Neural progenitor cell (in vitro differentiated cells): ENCODE measurements at regions not wholly inside any gene's neighbourhood (a gene's known extent, or its start where the extent isn't known, plus 50 kb on each side); places are given as distances from the start of the nearest gene placed in this dataset.
A peak's percentile ranks its signal among the peaks of the same experiment; 100 is the strongest.

Experiments used
- DNase-seq: peaks from one replicate; pipeline ENCODE4 v3.0.0-alpha.2; 2016; ENCODE audit warnings: low spot score
- H2AFZ ChIP-seq: fragments of 200-600 bp; sonication (generic); replicated peaks from 2 replicates; pipeline ENCODE4 v1.6.1; 2016; ENCODE audit warnings: antibody characterized with exemption
- H3F3A ChIP-seq: fragments of 200-600 bp; sonication (generic); 2 replicates; pipeline ENCODE4 v1.6.1; 2016; ENCODE audit warnings: antibody characterized with exemption, low read depth
- H3K27ac ChIP-seq: fragments of 200-600 bp; sonication (generic); 2 replicates; pipeline ENCODE4 v1.5.1; 2016; ENCODE audit warnings: mild to moderate bottlenecking
- H3K27me3 ChIP-seq: fragments of 200-600 bp; sonication (generic); 2 replicates; pipeline ENCODE4 v1.6.1; 2016; ENCODE audit warnings: mild to moderate bottlenecking, moderate library complexity
- H3K36me3 ChIP-seq: fragments of 200-600 bp; sonication (generic); 2 replicates; pipeline ENCODE4 v1.5.1; 2016
- H3K4me1 ChIP-seq: fragments of 200-600 bp; sonication (generic); 2 replicates; pipeline ENCODE4 v1.6.1; 2016; ENCODE audit warnings: mixed run types
- H3K4me2 ChIP-seq: fragments of 200-600 bp; sonication (generic); 2 replicates; pipeline ENCODE4 v1.6.1; 2016
- H3K4me3 ChIP-seq: fragments of 200-600 bp; sonication (generic); 2 replicates; pipeline ENCODE4 v1.5.1; 2016
- H3K79me2 ChIP-seq: fragments of 200-600 bp; sonication (generic); 2 replicates; pipeline ENCODE4 v1.6.1; 2016; ENCODE audit warnings: low read depth
- H3K9ac ChIP-seq: fragments of 200-600 bp; sonication (generic); 2 replicates; pipeline ENCODE4 v1.6.1; 2016
- H3K9me3 ChIP-seq: fragments of 200-600 bp; sonication (generic); 2 replicates; pipeline ENCODE4 v1.5.1; 2016; ENCODE audit warnings: low read depth
- H4K20me1 ChIP-seq: fragments of 200-600 bp; sonication (generic); 2 replicates; pipeline ENCODE4 v1.6.1; 2016; ENCODE audit warnings: low read depth
- H3K27ac Mint-ChIP-seq: 3 replicates; pipeline ENCODE4 v1.8.0; 2021; ENCODE audit warnings: mixed read lengths
- H3K27me3 Mint-ChIP-seq: 2 replicates; pipeline ENCODE4 v1.8.0; 2022; ENCODE audit warnings: low read depth, mild to moderate bottlenecking, inconsistent platforms, moderate library complexity, mixed read lengths; ENCODE audit not compliant: insufficient read depth
- H3K36me3 Mint-ChIP-seq: 3 replicates; pipeline ENCODE4 v1.8.0; 2021; ENCODE audit warnings: mixed read lengths
- H3K4me1 Mint-ChIP-seq: 3 replicates; pipeline ENCODE4 v1.8.0; 2021; ENCODE audit warnings: mixed read lengths
- H3K4me3 Mint-ChIP-seq: 3 replicates; pipeline ENCODE4 v1.8.0; 2021; ENCODE audit warnings: mild to moderate bottlenecking, moderate library complexity, mixed read lengths
- H3K9me3 Mint-ChIP-seq: 3 replicates; pipeline ENCODE4 v1.8.0; 2020; ENCODE audit warnings: mixed read lengths
- CTCF ChIP-seq: fragments of 200-600 bp; sonication (generic); IDR thresholded peaks from 2 replicates; pipeline ENCODE4 v1.5.1; 2017; ENCODE audit warnings: antibody characterized with exemption, mild to moderate bottlenecking
- EZH2 ChIP-seq: fragments of 200-600 bp; sonication (generic); IDR thresholded peaks from 2 replicates; pipeline ENCODE4 v1.6.1; 2017; ENCODE audit warnings: antibody characterized with exemption, mild to moderate bottlenecking, moderate library complexity
- EZH2phosphoT487 ChIP-seq: fragments of 200-600 bp; sonication (generic); IDR thresholded peaks from 2 replicates; pipeline ENCODE4 v1.6.1; 2017; ENCODE audit warnings: antibody characterized with exemption

DNA sequence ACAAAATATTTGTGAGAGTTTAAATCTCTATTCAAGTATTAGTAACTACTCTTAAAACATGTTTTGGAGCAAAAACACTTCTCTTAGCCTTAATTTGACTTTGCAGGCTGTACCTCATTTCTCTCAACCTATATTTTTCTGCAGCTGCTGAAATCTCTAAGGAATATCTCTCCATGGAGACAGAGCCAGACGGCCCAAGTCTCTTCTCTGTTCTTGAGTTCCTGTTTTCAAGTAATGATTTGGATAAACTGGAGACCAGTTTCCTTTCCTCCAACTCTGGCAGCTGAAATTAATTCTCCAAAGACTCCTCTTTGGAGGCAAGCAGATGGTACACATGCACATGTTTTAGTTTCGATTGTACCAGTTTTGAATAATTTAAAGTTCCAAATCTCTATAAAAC lies 659.7 kb upstream of the NEGR1 start:
- Mint-ChIP-seq H3K9me3 (no peaks in the 10 kb centered on the region), H3K36me3 (no peaks in the 10 kb centered on the region), H3K27ac (no peak overlapping the region), H3K27me3 (no peaks in the 10 kb centered on the region), H3K4me3 (no peak overlapping the region), H3K4me1 (peaks cover 14% of the 10 kb centered on the region)
- Histone ChIP-seq H3F3A (no peaks in the 10 kb centered on the region), H3K9ac (no peak overlapping the region), H3K4me1 (no peaks in the 10 kb centered on the region), H3K79me2 (no peaks in the 10 kb centered on the region), H3K9me3 (no peaks in the 10 kb centered on the region), H2AFZ (peak overlapping the region; percentile 24), H3K4me2 (no peak overlapping the region), H3K36me3 (no peaks in the 10 kb centered on the region), H3K27me3 (no peaks in the 10 kb centered on the region), H3K4me3 (no peak overlapping the region), H3K27ac (no peak overlapping the region), H4K20me1 (no peaks in the 10 kb centered on the region)
- TF ChIP-seq EZH2 (no peak), CTCF (no peak)
- DNase-seq: no peak

- H3K27ac ChIP-seq: no peak overlapping the region
Observed at GRCh38 chr1:72938408-72938807, 656.1 kb upstream of the NEGR1 start.

DNA sequence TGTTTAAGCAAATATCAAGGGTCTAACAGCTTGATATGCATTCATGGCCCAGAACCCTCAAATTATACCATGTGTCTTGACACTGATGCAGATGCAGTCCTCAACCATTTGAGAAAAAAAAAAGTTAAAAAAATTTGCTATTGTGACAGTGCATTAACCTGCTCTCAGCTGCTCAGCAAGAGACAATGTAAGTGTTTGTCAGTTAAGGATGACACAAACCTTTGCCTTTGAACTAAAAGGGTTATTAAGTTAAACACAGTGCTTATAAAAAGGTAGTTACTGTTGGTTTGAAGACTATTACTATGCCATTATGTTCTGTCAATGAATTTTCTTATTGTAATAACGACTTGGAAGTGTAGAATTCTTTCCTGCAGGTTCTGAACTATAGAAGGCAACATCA lies 655.6 kb upstream of the NEGR1 start:
- DNase-seq: no peak
- H3K4me3 Mint-ChIP-seq: no peak overlapping the region
- H3K4me1 Mint-ChIP-seq: peaks cover 8% of the 10 kb centered on the region
- H3K27me3 Mint-ChIP-seq: no peaks in the 10 kb centered on the region
- no peaks in the 10 kb centered on the region for H3K27me3 ChIP-seq
- no peak overlapping the region for H3K4me2 ChIP-seq
- no peak overlapping the region for H3K27ac Mint-ChIP-seq
- H3K4me1 ChIP-seq: no peaks in the 10 kb centered on the region
- no peak overlapping the region for H3K4me3 ChIP-seq
- H3K36me3 ChIP-seq: no peaks in the 10 kb centered on the region
- H3K27ac ChIP-seq: no peak overlapping the region
- H3K9ac ChIP-seq: no peak overlapping the region
- H2AFZ ChIP-seq: no peak overlapping the region
- H3K9me3 ChIP-seq: no peaks in the 10 kb centered on the region
- H3K36me3 Mint-ChIP-seq: no peaks in the 10 kb centered on the region
- no peaks in the 10 kb centered on the region for H3F3A ChIP-seq
- H4K20me1 ChIP-seq: no peaks in the 10 kb centered on the region
- TF ChIP-seq EZH2phosphoT487: no peak
- no peak for TF ChIP-seq EZH2
- no peak for TF ChIP-seq CTCF
- H3K9me3 Mint-ChIP-seq: no peaks in the 10 kb centered on the region
- H3K79me2 ChIP-seq: no peaks in the 10 kb centered on the region

More at GRCh38 chr1:72938408-72938807, 656.1 kb upstream of the NEGR1 start:
- no peaks in the 10 kb centered on the region for H3K27me3 ChIP-seq
- no peak for TF ChIP-seq EZH2phosphoT487
- TF ChIP-seq EZH2: no peak
- no peak for TF ChIP-seq CTCF
- Mint-ChIP-seq H3K27ac (no peak overlapping the region), H3K27me3 (no peaks in the 10 kb centered on the region), H3K9me3 (no peaks in the 10 kb centered on the region), H3K36me3 (no peaks in the 10 kb centered on the region), H3K4me1 (peaks cover 8% of the 10 kb centered on the region), H3K4me3 (no peak overlapping the region)
- no peaks in the 10 kb centered on the region for H4K20me1 ChIP-seq
- no peak overlapping the region for H2AFZ ChIP-seq
- DNase-seq: no peak
- H3K4me1 ChIP-seq: no peaks in the 10 kb centered on the region
- no peaks in the 10 kb centered on the region for H3K79me2 ChIP-seq
- H3K4me2 ChIP-seq: no peak overlapping the region
- H3K36me3 ChIP-seq: no peaks in the 10 kb centered on the region
- H3K9ac ChIP-seq: no peak overlapping the region
- H3K9me3 ChIP-seq: no peaks in the 10 kb centered on the region
- H3F3A ChIP-seq: no peaks in the 10 kb centered on the region
- H3K4me3 ChIP-seq: no peak overlapping the region

DNA sequence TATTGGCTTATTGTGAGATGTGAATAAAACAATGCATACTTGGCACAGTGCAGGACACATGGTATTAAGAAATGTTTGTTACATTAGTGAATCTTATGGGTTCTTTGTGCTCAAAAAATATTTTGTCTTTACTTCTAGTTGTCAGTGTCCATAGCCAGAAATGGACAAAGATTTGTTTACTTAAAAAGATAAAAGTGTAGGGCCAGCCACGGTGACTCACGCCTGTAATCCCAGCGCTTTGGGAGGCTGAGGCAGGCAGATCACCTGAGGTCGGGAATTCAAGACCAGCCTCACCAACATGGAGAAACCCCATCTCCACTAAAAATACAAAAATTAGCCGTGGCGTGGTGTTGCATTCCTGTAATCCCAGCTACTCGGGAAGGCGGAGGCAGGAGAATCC lies 654.6 kb upstream of the NEGR1 start:
- Mint-ChIP-seq H3K9me3 (no peaks in the 10 kb centered on the region), H3K27me3 (no peaks in the 10 kb centered on the region), H3K27ac (no peak overlapping the region), H3K4me1 (peaks cover 3% of the 10 kb centered on the region), H3K36me3 (no peaks in the 10 kb centered on the region), H3K4me3 (no peak overlapping the region)
- no peaks in the 10 kb centered on the region for H4K20me1 ChIP-seq
- no peaks in the 10 kb centered on the region for H3F3A ChIP-seq
- no peak for TF ChIP-seq EZH2phosphoT487
- no peak for TF ChIP-seq CTCF
- TF ChIP-seq EZH2: no peak
- H3K4me2 ChIP-seq: no peak overlapping the region
- H3K4me3 ChIP-seq: no peak overlapping the region
- H3K27me3 ChIP-seq: no peaks in the 10 kb centered on the region
- H3K9ac ChIP-seq: no peak overlapping the region
- H2AFZ ChIP-seq: no peak overlapping the region
- DNase-seq: no peak
- no peaks in the 10 kb centered on the region for H3K4me1 ChIP-seq
- H3K9me3 ChIP-seq: no peaks in the 10 kb centered on the region
- H3K27ac ChIP-seq: no peak overlapping the region
- H3K36me3 ChIP-seq: peaks cover 3% of the 10 kb centered on the region
- H3K79me2 ChIP-seq: no peaks in the 10 kb centered on the region
